ENCODE measurements at regions not wholly inside any gene's neighbourhood (a gene's known extent, or its start where the extent isn't known, plus 50 kb on each side); places are given as distances from the start of the nearest gene placed in this dataset.

GRCh38 chr7:120185940-120186682, 86.9 kb upstream of the KCND2 start:
- in situ Hi-C loops (cut with MboI; ENCODE audit: low sequenced_read_pairs) = no loop called here
- BruUV-seq (replicated peaks) = no TSS peak
- no peak overlapping the region for H4K8ac ChIP-seq (ENCODE audit: low read depth in 2 of 2, low read length in 2 of 2)
- intact Hi-C loops (cut with micrococcal nuclease) = no loop called here
- no peak overlapping the region for H3K56ac ChIP-seq (ENCODE audit: extremely low read depth, insufficient read depth, low read length)
- H3K4ac ChIP-seq (ENCODE audit: low read depth, low read length) = no peak overlapping the region
- H3K4me2 ChIP-seq (ENCODE audit: low read depth, low read length) = no peak overlapping the region
- no peak overlapping the region for H3K27ac ChIP-seq (ENCODE audit: insufficient read depth, low read length)
- H4K5ac ChIP-seq (ENCODE audit: low read depth, low read length) = no peak overlapping the region
- no peak overlapping the region for H2AK5ac ChIP-seq (ENCODE audit: low read depth, low read length)
- TF ChIP-seq MXI1 (IDR thresholded peaks at IDR 0.05; ENCODE audit: borderline replicate concordance, low read depth, low read length) = no peak
- TF ChIP-seq USF2 (IDR thresholded peaks at IDR 0.05; ENCODE audit: low read depth, low read length) = no peak
- TF ChIP-seq NFE2L2 (IDR thresholded peaks at IDR 0.05; ENCODE audit: low read depth, low read length) = no peak
- TF ChIP-seq ELK1 (IDR thresholded peaks at IDR 0.05; ENCODE audit: borderline replicate concordance, low read depth, low read length) = no peak
- no peak for TF ChIP-seq CHD1 (IDR thresholded peaks at IDR 0.05; ENCODE audit: low read depth, low read length)
- no peak overlapping the region for H3K18ac ChIP-seq (ENCODE audit: low read depth, low read length)
- no peak overlapping the region for H2BK20ac ChIP-seq (ENCODE audit: low read depth, low read length)
- ChIA-PET CTCF (interaction anchor here (0.6 kb wide), 1 partner anchor 733 kb away, joined by 3 read pairs; no protein-coding TSS in a partner anchor), POLR2A (ENCODE audit: unreplicated experiment) (interaction anchor here (0.6 kb wide), 1 partner anchor 7 kb away, joined by 7 read pairs; no protein-coding TSS in a partner anchor)
- no peaks in the 10 kb centered on the region for H3K9me3 ChIP-seq (ENCODE audit: control insufficient read depth, insufficient read depth, low read length)
- no peak overlapping the region for H2BK120ac ChIP-seq (ENCODE audit: low read depth, low read length)
- no peak overlapping the region for H2BK15ac ChIP-seq (ENCODE audit: low read depth, low read length)
- no peak overlapping the region for H3K9ac ChIP-seq (ENCODE audit: low read depth, low read length)
- H3K9me1 ChIP-seq (ENCODE audit: insufficient read depth, low read length) = no peaks in the 10 kb centered on the region
- no peak overlapping the region for H3K23ac ChIP-seq (ENCODE audit: low read depth, low read length)
- ATAC-seq (ENCODE audit: low read depth) = no peak
- no peak overlapping the region for H2BK5ac ChIP-seq (ENCODE audit: low read depth, low read length, poor library complexity, severe bottlenecking)
- no peak overlapping the region for H2AFZ ChIP-seq (replicated peaks; ENCODE audit: low read length, poor library complexity)
- H3K27me3 ChIP-seq (ENCODE audit: control insufficient read depth, insufficient read depth, low read length) = no peaks in the 10 kb centered on the region
- dilution Hi-C loops (cut with HindIII; ENCODE audit: low sequenced_read_pairs, unreplicated experiment) = no loop called here
- no peaks in the 10 kb centered on the region for H3K79me1 ChIP-seq (ENCODE audit: low read depth in 1 of 2, low read length in 2 of 2)
- H4K20me1 ChIP-seq (ENCODE audit: insufficient read depth, low read length) = no peaks in the 10 kb centered on the region
- H3K4me3 ChIP-seq (ENCODE audit: insufficient read depth, low read depth, low read length) = no peak overlapping the region
- H3K36me3 ChIP-seq (ENCODE audit: control insufficient read depth, insufficient read depth, low read length) = no peaks in the 10 kb centered on the region
- WGBS, 2 experiments (ENCODE audit: extremely low coverage in 2 of 2, insufficient read length in 1 of 2) = no CpG with 5 or more reads among the region's 3 CpGs
- peak; percentile 1 for DNase-seq
- no peaks in the 10 kb centered on the region for H3K4me1 ChIP-seq (ENCODE audit: control insufficient read depth, insufficient read depth, low read length)
- no peak overlapping the region for H4K91ac ChIP-seq (ENCODE audit: insufficient read depth, low read depth, low read length)
- H2AK9ac ChIP-seq (replicated peaks; ENCODE audit: low read depth, low read length, poor library complexity) = no peak overlapping the region
- no peak overlapping the region for H3K14ac ChIP-seq (replicated peaks; ENCODE audit: low read depth, low read length)

Data from IMR-90 (cell line).